GM23248 (cell line): ENCODE measurements at regions not wholly inside any gene's neighbourhood (a gene's known extent, or its start where the extent isn't known, plus 50 kb on each side); places are given as distances from the start of the nearest gene placed in this dataset.

Experiments used
- EZH2 ChIP-seq: fragments of 200-600 bp; sonication (generic); IDR thresholded peaks from 2 replicates; pipeline ENCODE4 v1.6.1; 2018; ENCODE audit warnings: antibody characterized with exemption, mild to moderate bottlenecking; ENCODE audit not compliant: insufficient read depth, poor library complexity, severe bottlenecking
- EZH2phosphoT487 ChIP-seq: fragments of 200-600 bp; sonication (generic); IDR thresholded peaks from 2 replicates; pipeline ENCODE4 v1.6.1; 2018; ENCODE audit warnings: antibody characterized with exemption, moderate library complexity, mild to moderate bottlenecking, low read depth; ENCODE audit not compliant: insufficient read depth

- TF ChIP-seq EZH2 (no peak), EZH2phosphoT487 (no peak)
Observed at GRCh38 chr9:89662718-89663613, 58.2 kb downstream of the GADD45G start.
